GM18909 (cell line): ENCODE measurements at regions not wholly inside any gene's neighbourhood (a gene's known extent, or its start where the extent isn't known, plus 50 kb on each side); places are given as distances from the start of the nearest gene placed in this dataset.

Experiments
- ATAC-seq: cut with Tn5 transposase; IDR thresholded peaks from one replicate; pipeline ENCODE4 v1.9.1; 2021; ENCODE audit warnings: mild to moderate bottlenecking; ENCODE audit not compliant: unreplicated experiment, poor library complexity

- no peak for ATAC-seq
Measured at GRCh38 chr2:171225989-171226388, 65.3 kb upstream of the TLK1 start.

- ATAC-seq = no peak
Measured at GRCh38 chr2:171225302-171225980, 64.7 kb upstream of the TLK1 start.

GRCh38 chr2:171217330-171217729 is 56.6 kb upstream of the TLK1 start:
- no peak for ATAC-seq

GRCh38 chr2:171216631-171217030 is 55.9 kb upstream of the TLK1 start:
- no peak for ATAC-seq

GRCh38 chr2:171214093-171214492 is 53.4 kb upstream of the TLK1 start:
- no peak for ATAC-seq

GRCh38 chr2:171210864-171211431 is 50.3 kb upstream of the TLK1 start:
- ATAC-seq = peak; percentile 79
